Activated T-cell treated with anti-CD3 and anti-CD28 coated beads, Interleukin-2, amount 50 U/mL, for 72 hours (primary cell): ENCODE measurements at regions not wholly inside any gene's neighbourhood (a gene's known extent, or its start where the extent isn't known, plus 50 kb on each side); places are given as distances from the start of the nearest gene placed in this dataset.
"Not testable (repeated sequence)": the region's sequence is repeated elsewhere in the genome, so short reads cannot be mapped to it uniquely, and the experiment has no call there.

Experiments used
- ATAC-seq, 2 donors: fragments of 150-1000 bp; cut with Tn5 transposase; replicated peaks in 1 of 2; 2 replicates each; pipeline ENCODE4 v1.10.0; 2021; ENCODE audit warnings: moderate library complexity in 2 of 2, mild to moderate bottlenecking in 1 of 2
- DNase-seq, 2 donors: peaks; one replicate each; pipeline ENCODE4 v3.0.0; 2021 to 2022; ENCODE audit warnings: mixed read lengths in 1 of 2
- H3K27ac Mint-ChIP-seq: one replicate; pipeline ENCODE4 v1.8.0; 2022; ENCODE audit warnings: mild to moderate bottlenecking, moderate library complexity, mixed read lengths
- H3K27me3 Mint-ChIP-seq: one replicate; pipeline ENCODE4 v1.8.0; 2022; ENCODE audit warnings: low read depth, mixed read lengths
- H3K36me3 Mint-ChIP-seq, 2 donors: one replicate each; pipeline ENCODE4 v1.8.0; 2022; ENCODE audit warnings: mixed read lengths in 2 of 2, mild to moderate bottlenecking in 1 of 2; ENCODE audit not compliant: insufficient read depth in 2 of 2
- H3K4me1 Mint-ChIP-seq: one replicate; pipeline ENCODE4 v1.8.0; 2022; ENCODE audit warnings: low read depth, mixed read lengths
- H3K4me3 Mint-ChIP-seq, 2 donors: one replicate each; pipeline ENCODE4 v1.8.0; 2022; ENCODE audit warnings: mild to moderate bottlenecking in 2 of 2, mixed read lengths in 2 of 2, moderate library complexity in 2 of 2
- H3K9me3 Mint-ChIP-seq, 2 donors: one replicate each; pipeline ENCODE4 v1.8.0; 2022; ENCODE audit warnings: mixed read lengths in 2 of 2

DNA sequence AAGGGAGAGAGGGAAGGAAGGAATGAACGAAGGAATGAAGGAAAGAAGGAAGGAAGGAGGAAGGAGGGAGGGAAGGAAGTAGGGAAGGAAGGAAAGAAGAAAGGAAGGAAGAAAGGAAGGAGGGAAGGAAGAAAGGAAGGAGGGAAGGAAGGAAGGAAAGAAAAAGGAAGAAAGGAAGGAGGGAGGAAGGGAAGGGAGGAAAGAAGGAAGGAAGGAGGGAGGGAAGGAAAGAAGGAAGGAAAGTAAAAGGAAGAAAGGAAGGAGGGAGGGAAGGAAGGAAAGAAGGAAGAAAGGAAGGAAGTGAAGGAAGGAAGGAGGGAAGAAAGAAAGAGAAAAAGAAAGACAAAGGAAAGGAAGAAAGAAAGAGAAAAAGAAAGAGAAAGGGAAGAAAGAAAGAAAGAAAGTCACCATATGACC, 442.4 kb downstream of the RBFOX1 start:
- H3K9me3 Mint-ChIP-seq = peaks cover 15% of the 10 kb centered on the region in 2 donors
- no peak for ATAC-seq
- H3K4me1 Mint-ChIP-seq = no peaks in the 10 kb centered on the region
- H3K27me3 Mint-ChIP-seq = no peaks in the 10 kb centered on the region
- H3K36me3 Mint-ChIP-seq = no peaks in the 10 kb centered on the region
- DNase-seq = no peak
- no peak overlapping the region for H3K27ac Mint-ChIP-seq
- H3K4me3 Mint-ChIP-seq = no peak overlapping the region

DNA sequence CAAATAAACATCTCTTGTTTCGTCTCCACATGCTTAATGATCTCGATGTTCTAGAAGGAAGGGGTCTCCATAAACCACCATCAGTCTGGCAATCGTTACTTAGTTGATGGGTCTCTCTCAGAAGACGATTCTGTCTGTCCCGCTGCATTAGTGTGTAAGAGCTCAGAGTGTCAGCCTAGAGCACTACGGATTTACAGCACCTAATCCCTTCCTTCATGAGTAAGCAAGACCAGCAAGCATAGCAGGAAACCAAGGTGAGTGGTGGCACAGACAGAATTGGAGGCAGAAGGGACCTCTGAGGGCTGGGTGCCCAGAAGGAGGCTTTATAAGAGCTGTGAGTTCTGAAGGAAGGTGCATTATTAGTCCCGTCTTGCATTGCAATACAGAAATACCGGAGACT, 440.1 kb downstream of the RBFOX1 start:
- ATAC-seq (no peak), DNase-seq (no peak)
- H3K27ac Mint-ChIP-seq = no peak overlapping the region
- H3K4me1 Mint-ChIP-seq = no peaks in the 10 kb centered on the region
- no peak overlapping the region for H3K4me3 Mint-ChIP-seq
- no peaks in the 10 kb centered on the region for H3K27me3 Mint-ChIP-seq
- peaks cover 12 to 15% of the 10 kb centered on the region in 2 donors for H3K9me3 Mint-ChIP-seq
- no peaks in the 10 kb centered on the region for H3K36me3 Mint-ChIP-seq

DNA sequence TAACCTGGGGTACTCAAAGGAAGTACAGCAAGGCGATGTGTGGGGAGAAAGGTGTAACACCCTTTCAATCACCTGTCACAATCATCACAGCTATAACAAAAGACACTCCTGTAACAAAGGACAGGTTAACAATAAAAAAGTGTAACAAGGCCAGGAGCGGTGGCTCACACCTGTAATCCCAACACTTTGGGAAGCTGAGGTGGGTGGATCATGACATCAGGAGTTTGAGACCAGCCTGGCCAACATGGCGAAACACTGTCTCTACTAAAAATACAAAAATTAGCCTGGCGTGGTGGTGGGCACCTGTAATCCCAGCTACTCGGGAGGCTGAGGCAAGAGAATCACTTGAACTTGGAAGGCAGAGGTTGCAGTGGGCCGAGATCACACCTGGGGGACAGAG, 436.4 kb downstream of the RBFOX1 start:
- H3K27me3 Mint-ChIP-seq, DNase-seq, H3K4me3 Mint-ChIP-seq, H3K27ac Mint-ChIP-seq, H3K36me3 Mint-ChIP-seq, H3K4me1 Mint-ChIP-seq, ATAC-seq: not testable (repeated sequence)
- H3K9me3 Mint-ChIP-seq = peaks cover 5 to 10% of the 10 kb centered on the region in 2 donors

DNA sequence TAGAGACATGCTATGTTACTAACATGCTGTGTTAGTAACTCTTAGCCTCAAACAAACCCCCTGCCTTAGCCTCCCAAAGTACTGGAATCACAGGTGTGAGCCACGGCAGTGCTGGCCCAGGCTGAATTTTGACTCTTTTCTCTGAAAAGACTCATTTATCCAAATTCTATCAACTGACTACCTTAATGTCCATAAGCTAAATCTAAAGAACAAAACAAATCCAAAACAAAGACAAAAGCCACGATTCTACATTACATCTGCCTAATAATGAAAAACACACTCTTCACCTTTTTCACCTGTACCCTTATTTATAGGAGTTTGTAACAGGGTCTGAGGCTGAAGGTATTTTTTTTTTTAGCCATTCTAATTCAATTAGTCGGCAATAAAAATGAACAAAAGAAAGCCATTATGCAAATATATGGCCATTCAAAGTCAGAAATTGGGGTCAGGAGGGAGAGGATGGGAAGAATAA, 432.5 kb downstream of the RBFOX1 start:
- ATAC-seq (no peak), DNase-seq (no peak)
- H3K27ac Mint-ChIP-seq = no peak overlapping the region
- H3K36me3 Mint-ChIP-seq = peaks cover 0 to 2% of the 10 kb centered on the region in 2 donors
- no peaks in the 10 kb centered on the region for H3K4me1 Mint-ChIP-seq
- no peak overlapping the region for H3K4me3 Mint-ChIP-seq
- no peaks in the 10 kb centered on the region for H3K27me3 Mint-ChIP-seq
- H3K9me3 Mint-ChIP-seq = peaks cover 2 to 6% of the 10 kb centered on the region in 2 donors

DNA sequence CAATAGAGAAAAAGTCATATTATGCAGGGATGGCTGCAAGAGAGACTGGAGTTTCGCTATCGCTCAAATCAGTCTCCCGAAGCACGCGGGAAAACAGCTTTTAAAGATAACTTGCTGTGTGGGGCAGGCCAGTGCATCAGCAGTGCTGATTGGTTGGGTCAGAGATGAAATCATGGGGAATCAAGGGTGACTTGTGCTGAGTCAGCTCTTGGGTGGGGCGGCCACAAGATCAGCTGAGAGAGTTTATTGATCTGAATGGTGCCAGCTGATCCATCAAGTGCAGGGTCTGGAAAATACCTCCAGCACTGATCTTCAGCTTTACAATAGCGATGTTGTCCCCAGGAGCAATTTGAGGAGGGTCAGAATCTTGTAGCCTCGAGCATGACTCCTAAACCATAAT, 430.5 kb downstream of the RBFOX1 start:
- DNase-seq = no peak
- H3K9me3 Mint-ChIP-seq = peaks cover 2 to 4% of the 10 kb centered on the region in 2 donors
- ATAC-seq = no peak

More for the DNA sequence above, 430.5 kb downstream of the RBFOX1 start:
- peaks cover 0 to 2% of the 10 kb centered on the region in 2 donors for H3K36me3 Mint-ChIP-seq
- H3K27me3 Mint-ChIP-seq = no peaks in the 10 kb centered on the region
- H3K4me3 Mint-ChIP-seq = no peak overlapping the region
- no peaks in the 10 kb centered on the region for H3K4me1 Mint-ChIP-seq
- H3K27ac Mint-ChIP-seq = no peak overlapping the region
